GM12875 (cell line): ENCODE measurements at regions not wholly inside any gene's neighbourhood (a gene's known extent, or its start where the extent isn't known, plus 50 kb on each side); places are given as distances from the start of the nearest gene placed in this dataset.
"Not testable (repeated sequence)": the region's sequence is repeated elsewhere in the genome, so short reads cannot be mapped to it uniquely, and the experiment has no call there.

Source experiments
- H3K4me3 ChIP-seq: one replicate; pipeline ENCODE4 v1.5.1; 2011; ENCODE audit warnings: low read depth, low read length, control low read depth
- TF ChIP-seq, protein P1 (sequence below): IDR thresholded peaks from 2 replicates; pipeline ENCODE4 v1.5.1; 2011; ENCODE audit warnings: low read depth, mild to moderate bottlenecking, control low read depth, inconsistent platforms, low read length, moderate library complexity, borderline replicate concordance; ENCODE audit not compliant: insufficient read depth

DNA sequence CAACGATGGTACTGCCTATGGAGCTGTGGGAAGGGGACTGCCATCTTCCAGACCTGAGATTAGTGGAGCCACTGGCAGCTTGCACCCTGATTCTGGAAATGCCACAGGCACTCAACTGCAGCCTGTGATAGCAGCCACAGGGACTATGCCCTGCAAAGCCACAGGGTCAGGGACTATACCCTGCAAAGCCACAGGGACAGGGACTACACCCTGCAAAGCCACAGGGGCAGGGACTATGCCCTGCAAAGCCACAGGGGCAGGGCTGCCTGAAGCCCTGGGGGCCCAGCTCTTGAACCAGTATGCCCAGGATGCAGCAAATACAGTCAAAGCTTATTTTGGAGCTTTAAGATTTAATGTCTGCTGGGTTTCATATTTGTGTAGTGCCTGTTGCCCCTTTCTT is 346.6 kb downstream of the C6orf118 start:
- TF ChIP-seq, protein P1, sequence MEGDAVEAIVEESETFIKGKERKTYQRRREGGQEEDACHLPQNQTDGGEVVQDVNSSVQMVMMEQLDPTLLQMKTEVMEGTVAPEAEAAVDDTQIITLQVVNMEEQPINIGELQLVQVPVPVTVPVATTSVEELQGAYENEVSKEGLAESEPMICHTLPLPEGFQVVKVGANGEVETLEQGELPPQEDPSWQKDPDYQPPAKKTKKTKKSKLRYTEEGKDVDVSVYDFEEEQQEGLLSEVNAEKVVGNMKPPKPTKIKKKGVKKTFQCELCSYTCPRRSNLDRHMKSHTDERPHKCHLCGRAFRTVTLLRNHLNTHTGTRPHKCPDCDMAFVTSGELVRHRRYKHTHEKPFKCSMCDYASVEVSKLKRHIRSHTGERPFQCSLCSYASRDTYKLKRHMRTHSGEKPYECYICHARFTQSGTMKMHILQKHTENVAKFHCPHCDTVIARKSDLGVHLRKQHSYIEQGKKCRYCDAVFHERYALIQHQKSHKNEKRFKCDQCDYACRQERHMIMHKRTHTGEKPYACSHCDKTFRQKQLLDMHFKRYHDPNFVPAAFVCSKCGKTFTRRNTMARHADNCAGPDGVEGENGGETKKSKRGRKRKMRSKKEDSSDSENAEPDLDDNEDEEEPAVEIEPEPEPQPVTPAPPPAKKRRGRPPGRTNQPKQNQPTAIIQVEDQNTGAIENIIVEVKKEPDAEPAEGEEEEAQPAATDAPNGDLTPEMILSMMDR = no peak
- no peak overlapping the region for H3K4me3 ChIP-seq

DNA sequence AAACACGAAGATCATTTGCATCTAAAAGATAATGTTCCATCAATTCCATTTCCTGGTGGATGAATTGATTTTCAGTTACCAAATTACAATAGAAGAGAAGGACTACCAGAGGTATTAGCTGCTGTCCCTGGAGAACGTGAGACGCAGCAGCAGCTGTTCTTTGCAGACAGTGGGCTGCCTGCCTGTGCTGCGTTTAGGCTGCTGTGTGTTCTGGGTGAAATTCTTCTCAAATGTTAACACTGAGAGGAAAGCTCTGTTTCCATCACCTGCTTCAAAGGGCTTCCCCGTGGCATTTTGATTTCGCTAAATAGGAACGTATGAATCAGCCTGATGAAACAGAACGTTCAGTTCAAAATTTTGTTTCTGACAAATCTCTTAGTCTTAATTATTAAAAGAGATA is 362.2 kb downstream of the C6orf118 start:
- no peak overlapping the region for H3K4me3 ChIP-seq

GRCh38 chr6:164942271-164942670 is 367.1 kb downstream of the C6orf118 start:
- TF ChIP-seq, protein P1 = no peak

More for the DNA sequence above, 362.2 kb downstream of the C6orf118 start:
- TF ChIP-seq, protein P1 = no peak

GRCh38 chr6:164933238-164933794 is 376.1 kb downstream of the C6orf118 start:
- H3K4me3 ChIP-seq = not testable (repeated sequence)

More at GRCh38 chr6:164942271-164942670, 367.1 kb downstream of the C6orf118 start:
- no peak overlapping the region for H3K4me3 ChIP-seq

- H3K4me3 ChIP-seq = no peak overlapping the region
- TF ChIP-seq, protein P1 = no peak
These were observed 379.9 kb downstream of the C6orf118 start for GRCh38 chr6:164929408-164929977.

DNA sequence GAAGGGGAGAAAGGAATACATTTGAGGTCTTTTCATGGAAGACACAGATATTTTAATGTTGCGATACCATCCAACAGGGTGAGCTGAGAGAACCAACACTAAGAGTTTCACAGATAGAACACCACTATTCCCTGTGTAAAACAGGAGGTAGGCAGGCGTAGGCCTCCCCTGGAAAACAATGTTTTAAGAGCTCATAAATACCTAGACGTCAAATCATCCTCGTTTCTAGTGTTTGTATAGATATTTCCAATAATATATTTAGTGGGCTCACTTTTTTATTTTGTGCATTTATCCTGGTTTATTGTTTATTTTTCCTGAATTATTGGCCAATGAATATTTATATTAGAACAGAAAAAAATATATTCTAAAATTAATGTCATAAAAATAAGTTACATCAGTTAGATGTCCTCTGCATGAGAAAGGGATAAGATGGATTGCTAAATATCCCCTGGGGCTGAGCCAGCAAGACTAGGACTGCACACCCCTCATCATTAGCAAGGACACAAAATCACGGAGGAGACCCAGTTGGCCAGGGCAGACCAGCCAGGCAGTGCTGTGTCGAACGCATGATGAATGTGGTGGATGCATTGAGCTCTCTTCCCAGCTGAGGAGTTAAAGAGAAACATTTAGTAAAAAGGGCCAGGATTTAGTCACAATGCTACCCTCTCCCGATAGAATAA is 380.5 kb downstream of the C6orf118 start:
- TF ChIP-seq, protein P1 = no peak
- no peak overlapping the region for H3K4me3 ChIP-seq

DNA sequence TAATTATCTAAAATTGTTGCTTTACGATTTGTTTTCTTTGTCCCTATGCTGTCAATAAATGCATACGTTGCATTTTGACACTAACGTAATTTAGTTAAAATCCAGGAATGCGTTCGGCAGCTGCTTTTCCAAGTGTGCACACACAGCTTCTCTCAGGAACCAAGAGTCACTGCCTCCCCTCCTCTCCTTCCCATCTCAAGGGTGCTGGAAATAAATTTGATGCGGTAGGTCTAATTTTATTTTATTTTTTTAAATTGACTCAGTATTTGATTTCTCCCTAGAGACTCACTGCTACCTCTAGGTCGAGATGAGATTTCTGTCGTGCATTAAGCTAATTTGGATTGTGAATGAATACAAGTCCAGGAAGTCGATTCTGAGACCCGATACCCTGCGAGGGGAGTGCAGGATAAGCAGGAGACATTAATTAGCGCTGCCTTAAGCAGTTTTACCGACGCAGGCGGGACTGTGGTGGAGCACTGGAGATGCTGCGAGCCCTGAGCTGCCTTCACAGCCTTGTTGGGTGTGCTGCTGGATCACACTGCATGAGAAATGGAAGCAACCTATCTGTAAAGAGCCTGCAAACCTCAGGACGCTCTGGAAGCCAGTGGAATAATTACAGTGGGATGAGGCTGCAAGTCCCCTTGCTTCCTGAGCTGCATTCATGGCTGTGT is 381.2 kb downstream of the C6orf118 start:
- TF ChIP-seq, protein P1 = no peak
- no peak overlapping the region for H3K4me3 ChIP-seq
